Fibroblast of lung (primary cell): ENCODE measurements at regions not wholly inside any gene's neighbourhood (a gene's known extent, or its start where the extent isn't known, plus 50 kb on each side); places are given as distances from the start of the nearest gene placed in this dataset.

ENCODE experiments used
- EZH2 ChIP-seq: IDR thresholded peaks from 2 replicates; pipeline ENCODE4 v1.5.1; 2012; ENCODE audit warnings: low read length, control low read depth, mild to moderate bottlenecking; ENCODE audit errors: missing control alignments
- TF ChIP-seq, protein P1 (sequence below), 2 donors: IDR thresholded peaks in 1 of 2; conservative IDR thresholded peaks in 1 of 2; 1 replicate in 1 of 2; 2 replicates in 1 of 2; pipeline ENCODE4 v1.5.1; 2011 to 2012; ENCODE audit warnings: low read length in 2 of 2, control low read depth in 1 of 2, inconsistent platforms in 1 of 2, low read depth in 1 of 2, mild to moderate bottlenecking in 1 of 2

DNA sequence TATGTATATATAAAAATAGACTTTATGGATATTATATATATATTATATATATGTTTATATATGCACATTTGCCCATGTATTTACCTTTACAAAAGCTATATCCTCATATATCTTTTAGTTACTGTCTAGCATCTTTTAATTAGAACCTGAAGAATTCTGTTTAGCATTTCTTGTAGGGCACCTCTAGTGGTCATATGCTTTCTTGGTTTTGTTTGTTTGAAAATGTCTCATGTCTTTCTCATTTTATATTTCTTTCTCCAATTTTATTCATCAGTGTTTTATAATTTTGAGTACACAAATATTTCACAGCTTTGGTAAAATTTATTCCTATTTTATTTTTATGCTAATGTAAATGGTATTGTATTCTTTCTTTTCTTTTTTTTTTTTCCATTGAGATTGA lies 70.3 kb upstream of the SPIN4 start:
- TF ChIP-seq, protein P1, sequence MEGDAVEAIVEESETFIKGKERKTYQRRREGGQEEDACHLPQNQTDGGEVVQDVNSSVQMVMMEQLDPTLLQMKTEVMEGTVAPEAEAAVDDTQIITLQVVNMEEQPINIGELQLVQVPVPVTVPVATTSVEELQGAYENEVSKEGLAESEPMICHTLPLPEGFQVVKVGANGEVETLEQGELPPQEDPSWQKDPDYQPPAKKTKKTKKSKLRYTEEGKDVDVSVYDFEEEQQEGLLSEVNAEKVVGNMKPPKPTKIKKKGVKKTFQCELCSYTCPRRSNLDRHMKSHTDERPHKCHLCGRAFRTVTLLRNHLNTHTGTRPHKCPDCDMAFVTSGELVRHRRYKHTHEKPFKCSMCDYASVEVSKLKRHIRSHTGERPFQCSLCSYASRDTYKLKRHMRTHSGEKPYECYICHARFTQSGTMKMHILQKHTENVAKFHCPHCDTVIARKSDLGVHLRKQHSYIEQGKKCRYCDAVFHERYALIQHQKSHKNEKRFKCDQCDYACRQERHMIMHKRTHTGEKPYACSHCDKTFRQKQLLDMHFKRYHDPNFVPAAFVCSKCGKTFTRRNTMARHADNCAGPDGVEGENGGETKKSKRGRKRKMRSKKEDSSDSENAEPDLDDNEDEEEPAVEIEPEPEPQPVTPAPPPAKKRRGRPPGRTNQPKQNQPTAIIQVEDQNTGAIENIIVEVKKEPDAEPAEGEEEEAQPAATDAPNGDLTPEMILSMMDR (conservative IDR thresholded peaks at IDR 0.05 in 1 of 2, IDR thresholded peaks at IDR 0.05 in 1 of 2; ENCODE audit: low read depth in 1 of 2, low read length in 2 of 2), result no peak
- no peak for TF ChIP-seq EZH2
